Astrocyte (in vitro differentiated cells and primary cell): ENCODE measurements at regions not wholly inside any gene's neighbourhood (a gene's known extent, or its start where the extent isn't known, plus 50 kb on each side); places are given as distances from the start of the nearest gene placed in this dataset.

Source experiments
- DNase-seq: peaks from one replicate; pipeline ENCODE4 v3.0.0-alpha.2; 2010; ENCODE audit warnings: low read depth
- FAIRE-seq: peaks from 2 replicates; lab custom pipeline; 2011; peaks lifted over from hg19 to GRCh38; lab: Jason Lieb, UNC
- H2AFZ ChIP-seq: 2 replicates; pipeline ENCODE4 v1.6.0; 2012; ENCODE audit warnings: low read depth, low read length, inconsistent platforms
- H3K27ac ChIP-seq: 2 replicates; pipeline ENCODE4 v1.5.1; 2011; ENCODE audit warnings: low read depth, low read length, inconsistent platforms
- H3K27me3 ChIP-seq: 2 replicates; pipeline ENCODE4 v1.6.0; 2011; ENCODE audit warnings: low read length, inconsistent platforms; ENCODE audit not compliant: insufficient read depth
- H3K36me3 ChIP-seq: 2 replicates; pipeline ENCODE4 v1.5.1; 2011; ENCODE audit warnings: low read length, inconsistent platforms; ENCODE audit not compliant: insufficient read depth
- H3K4me1 ChIP-seq: 2 replicates; pipeline ENCODE4 v1.5.1; 2011; ENCODE audit warnings: low read length, inconsistent platforms; ENCODE audit not compliant: insufficient read depth
- H3K4me2 ChIP-seq: 2 replicates; pipeline ENCODE4 v1.6.0; 2012; ENCODE audit warnings: low read length, inconsistent platforms
- H3K4me3 ChIP-seq: 2 replicates; pipeline ENCODE4 v1.5.1; 2011; ENCODE audit warnings: low read depth, mild to moderate bottlenecking, low read length, inconsistent platforms; ENCODE audit not compliant: insufficient read depth
- H3K79me2 ChIP-seq: 2 replicates; pipeline ENCODE4 v1.6.0; 2012; ENCODE audit warnings: mild to moderate bottlenecking, low read length, inconsistent platforms; ENCODE audit not compliant: insufficient read depth
- H3K9ac ChIP-seq: 2 replicates; pipeline ENCODE4 v1.6.0; 2012; ENCODE audit warnings: mild to moderate bottlenecking, low read length, inconsistent platforms
- H3K9me3 ChIP-seq: 2 replicates; pipeline ENCODE4 v1.5.1; 2012; ENCODE audit warnings: low read depth, mild to moderate bottlenecking, low read length, inconsistent platforms; ENCODE audit not compliant: insufficient read depth
- H4K20me1 ChIP-seq: 2 replicates; pipeline ENCODE4 v1.6.0; 2012; ENCODE audit warnings: low read length, inconsistent platforms; ENCODE audit not compliant: insufficient read depth
- H3K27ac Mint-ChIP-seq: one replicate; pipeline ENCODE4 v1.8.0; 2021; ENCODE audit warnings: mild to moderate bottlenecking, mixed read lengths; ENCODE audit not compliant: unreplicated experiment
- H3K27me3 Mint-ChIP-seq: one replicate; pipeline ENCODE4 v1.8.0; 2021; ENCODE audit warnings: low read depth, mixed read lengths; ENCODE audit not compliant: unreplicated experiment
- H3K36me3 Mint-ChIP-seq: one replicate; pipeline ENCODE4 v1.8.0; 2021; ENCODE audit warnings: low read depth, mixed read lengths; ENCODE audit not compliant: unreplicated experiment
- H3K4me1 Mint-ChIP-seq: one replicate; pipeline ENCODE4 v1.8.0; 2021; ENCODE audit warnings: low read depth, mixed read lengths; ENCODE audit not compliant: unreplicated experiment
- H3K4me3 Mint-ChIP-seq: one replicate; pipeline ENCODE4 v1.8.0; 2021; ENCODE audit warnings: mild to moderate bottlenecking, moderate library complexity, mixed read lengths; ENCODE audit not compliant: unreplicated experiment
- H3K9me3 Mint-ChIP-seq: one replicate; pipeline ENCODE4 v1.8.0; 2021; ENCODE audit warnings: mild to moderate bottlenecking, mixed read lengths; ENCODE audit not compliant: unreplicated experiment
- CTCF ChIP-seq: IDR thresholded peaks from 2 replicates; pipeline ENCODE4 v1.5.1; 2011; ENCODE audit warnings: low read depth, mild to moderate bottlenecking, inconsistent platforms, low read length, moderate library complexity; ENCODE audit not compliant: insufficient read depth
- EZH2 ChIP-seq: IDR thresholded peaks from 2 replicates; pipeline ENCODE4 v1.6.1; 2012; ENCODE audit warnings: mild to moderate bottlenecking, low read length, inconsistent platforms; ENCODE audit not compliant: insufficient read depth

- Histone ChIP-seq H3K4me2 (peak overlapping the region; percentile 42), H4K20me1 (no peaks in the 10 kb centered on the region), H3K27me3 (no peaks in the 10 kb centered on the region), H3K4me1 (no peaks in the 10 kb centered on the region), H3K9me3 (no peaks in the 10 kb centered on the region), H3K27ac (peak overlapping the region; percentile 5), H3K79me2 (no peaks in the 10 kb centered on the region), H3K36me3 (no peaks in the 10 kb centered on the region), H3K9ac (no peak overlapping the region), H2AFZ (no peak overlapping the region), H3K4me3 (no peak overlapping the region)
- Mint-ChIP-seq H3K4me1 (peaks cover 13% of the 10 kb centered on the region), H3K36me3 (no peaks in the 10 kb centered on the region), H3K27me3 (no peaks in the 10 kb centered on the region), H3K27ac (peak overlapping the region; percentile 20), H3K4me3 (no peak overlapping the region), H3K9me3 (peaks cover 4% of the 10 kb centered on the region)
- DNase-seq (peak; percentile 59), FAIRE-seq (peak; percentile 69)
- TF ChIP-seq EZH2: no peak
- TF ChIP-seq CTCF: no peak
These were observed 494.1 kb upstream of the SEMA3A start for GRCh38 chr7:84688671-84689070.

DNA sequence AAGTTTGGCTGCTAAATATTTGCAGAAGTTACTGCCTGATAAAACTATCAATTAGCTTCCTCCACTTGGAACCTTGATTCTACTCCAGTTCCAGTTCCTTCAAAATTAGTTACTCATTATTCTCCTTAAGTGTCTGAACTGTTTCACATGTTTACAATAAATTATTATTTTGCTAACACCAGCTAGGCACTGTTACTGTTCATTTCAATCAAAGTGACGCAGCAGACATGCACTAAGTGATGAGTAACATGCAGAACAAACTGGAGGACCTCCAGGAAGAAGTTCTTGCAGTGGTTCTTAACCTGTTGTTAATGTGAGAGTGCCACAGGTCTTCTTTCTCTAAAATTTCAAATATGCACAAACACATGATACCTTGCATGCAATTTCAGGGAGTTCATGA, 491.8 kb upstream of the SEMA3A start:
- Mint-ChIP-seq H3K4me3 (no peak overlapping the region), H3K36me3 (no peaks in the 10 kb centered on the region), H3K9me3 (peaks cover 4% of the 10 kb centered on the region), H3K27me3 (no peaks in the 10 kb centered on the region), H3K4me1 (peaks cover 11% of the 10 kb centered on the region), H3K27ac (no peak overlapping the region)
- Histone ChIP-seq H3K4me3 (no peak overlapping the region), H3K9me3 (no peaks in the 10 kb centered on the region), H2AFZ (no peak overlapping the region), H3K9ac (no peak overlapping the region), H3K36me3 (no peaks in the 10 kb centered on the region), H3K4me2 (no peak overlapping the region), H3K4me1 (no peaks in the 10 kb centered on the region), H3K79me2 (no peaks in the 10 kb centered on the region), H3K27ac (no peak overlapping the region), H4K20me1 (no peaks in the 10 kb centered on the region), H3K27me3 (no peaks in the 10 kb centered on the region)
- peak; percentile 91 for FAIRE-seq
- DNase-seq: peak; percentile 32
- TF ChIP-seq CTCF (no peak), EZH2 (no peak)

- no peak for DNase-seq
- Histone ChIP-seq H3K79me2 (no peaks in the 10 kb centered on the region), H2AFZ (no peak overlapping the region), H4K20me1 (no peaks in the 10 kb centered on the region), H3K9me3 (no peaks in the 10 kb centered on the region), H3K4me1 (no peaks in the 10 kb centered on the region), H3K9ac (no peak overlapping the region), H3K27me3 (no peaks in the 10 kb centered on the region), H3K36me3 (no peaks in the 10 kb centered on the region), H3K4me2 (no peak overlapping the region), H3K4me3 (no peak overlapping the region), H3K27ac (no peak overlapping the region)
- FAIRE-seq: no peak
- Mint-ChIP-seq H3K4me1 (peaks cover 11% of the 10 kb centered on the region), H3K4me3 (no peak overlapping the region), H3K9me3 (no peaks in the 10 kb centered on the region), H3K36me3 (no peaks in the 10 kb centered on the region), H3K27me3 (no peaks in the 10 kb centered on the region), H3K27ac (no peak overlapping the region)
- TF ChIP-seq CTCF (no peak), EZH2 (no peak)
These were observed 490.4 kb upstream of the SEMA3A start for GRCh38 chr7:84684836-84685480.
